ENCODE measurements at regions not wholly inside any gene's neighbourhood (a gene's known extent, or its start where the extent isn't known, plus 50 kb on each side); places are given as distances from the start of the nearest gene placed in this dataset.

GRCh38 chr11:115660030-115660805 is 156.0 kb upstream of the CADM1 start:
- no peak overlapping the region for H3K4me3 ChIP-seq
- H3K4me1 ChIP-seq: peaks cover 13% of the 10 kb centered on the region
- H3K27me3 ChIP-seq: peaks cover 0 to 12% of the 10 kb centered on the region in 2 donors
- TF ChIP-seq CTCF (IDR thresholded peaks at IDR 0.05) (no peak), POLR2A (IDR thresholded peaks at IDR 0.05) (no peak)
- H3K9me3 ChIP-seq: no peaks in the 10 kb centered on the region
- ATAC-seq: no peak
- no peaks in the 10 kb centered on the region for H3K36me3 ChIP-seq (replicated peaks in 1 of 2; ENCODE audit: insufficient read depth in 1 of 2, low read depth in 2 of 2)
- intact Hi-C loops (cut with DNase I): no loop called here
- no peak overlapping the region for H3K27ac ChIP-seq
- WGBS, 2 donors: 16 to 26% methylated on average over 30 of the region's 30 CpGs
- no peak for DNase-seq

- H3K36me3 ChIP-seq (replicated peaks in 1 of 2; ENCODE audit: insufficient read depth in 1 of 2, low read depth in 2 of 2): no peaks in the 10 kb centered on the region
- 4 to 9% methylated on average over 29 to 58 of the region's 60 CpGs for WGBS, 2 donors
- H3K27ac ChIP-seq: no peak overlapping the region
- ATAC-seq (peak; percentile 60), DNase-seq (peak in 3 of 4 donors; percentile 17 to 55 (median 32))
- TF ChIP-seq POLR2A (IDR thresholded peaks at IDR 0.05) (no peak), CTCF (IDR thresholded peaks at IDR 0.05) (no peak)
- peaks cover 0 to 12% of the 10 kb centered on the region in 2 donors for H3K27me3 ChIP-seq
- H3K9me3 ChIP-seq: no peaks in the 10 kb centered on the region
- peaks cover 13% of the 10 kb centered on the region for H3K4me1 ChIP-seq
- intact Hi-C loops (cut with DNase I): no loop called here
- no peak overlapping the region for H3K4me3 ChIP-seq
Measured at GRCh38 chr11:115659061-115659963, 155.1 kb upstream of the CADM1 start.

GRCh38 chr11:115657586-115657985 is 153.4 kb upstream of the CADM1 start:
- H3K36me3 ChIP-seq (replicated peaks in 1 of 2; ENCODE audit: insufficient read depth in 1 of 2, low read depth in 2 of 2): no peaks in the 10 kb centered on the region
- DNase-seq (no peak), ATAC-seq (no peak)
- WGBS, 2 donors: 76 to 78% methylated on average over 4 of the region's 4 CpGs
- no peaks in the 10 kb centered on the region for H3K9me3 ChIP-seq
- intact Hi-C loops (cut with DNase I): no loop called here
- peaks cover 13% of the 10 kb centered on the region for H3K4me1 ChIP-seq
- no peak overlapping the region for H3K4me3 ChIP-seq
- peaks cover 0 to 12% of the 10 kb centered on the region in 2 donors for H3K27me3 ChIP-seq
- TF ChIP-seq POLR2A (IDR thresholded peaks at IDR 0.05) (no peak), CTCF (IDR thresholded peaks at IDR 0.05) (no peak)
- no peak overlapping the region for H3K27ac ChIP-seq

- intact Hi-C loops (cut with DNase I): no loop called here
- TF ChIP-seq POLR2A (IDR thresholded peaks at IDR 0.05) (no peak), CTCF (IDR thresholded peaks at IDR 0.05) (no peak)
- Histone ChIP-seq H3K27me3 (peaks cover 0 to 12% of the 10 kb centered on the region in 2 donors), H3K27ac (no peak overlapping the region), H3K9me3 (no peaks in the 10 kb centered on the region), H3K4me1 (peaks cover 13% of the 10 kb centered on the region), H3K4me3 (no peak overlapping the region), H3K36me3 (replicated peaks in 1 of 2; ENCODE audit: insufficient read depth in 1 of 2, low read depth in 2 of 2) (no peaks in the 10 kb centered on the region)
- ATAC-seq (no peak), DNase-seq (no peak)
- 46 to 53% methylated on average over 6 of the region's 6 CpGs for WGBS, 2 donors
Measured at GRCh38 chr11:115656669-115657068, 152.5 kb upstream of the CADM1 start.
